CD4-positive, alpha-beta T cell treated with Interleukin-21 for 1 hour (primary cell): ENCODE measurements at regions not wholly inside any gene's neighbourhood (a gene's known extent, or its start where the extent isn't known, plus 50 kb on each side); places are given as distances from the start of the nearest gene placed in this dataset.
A peak's percentile ranks its signal among the peaks of the same experiment; 100 is the strongest.

Experiments
- DNase-seq: peaks from one replicate; pipeline ENCODE4 v3.0.0-alpha.2; 2020

DNA sequence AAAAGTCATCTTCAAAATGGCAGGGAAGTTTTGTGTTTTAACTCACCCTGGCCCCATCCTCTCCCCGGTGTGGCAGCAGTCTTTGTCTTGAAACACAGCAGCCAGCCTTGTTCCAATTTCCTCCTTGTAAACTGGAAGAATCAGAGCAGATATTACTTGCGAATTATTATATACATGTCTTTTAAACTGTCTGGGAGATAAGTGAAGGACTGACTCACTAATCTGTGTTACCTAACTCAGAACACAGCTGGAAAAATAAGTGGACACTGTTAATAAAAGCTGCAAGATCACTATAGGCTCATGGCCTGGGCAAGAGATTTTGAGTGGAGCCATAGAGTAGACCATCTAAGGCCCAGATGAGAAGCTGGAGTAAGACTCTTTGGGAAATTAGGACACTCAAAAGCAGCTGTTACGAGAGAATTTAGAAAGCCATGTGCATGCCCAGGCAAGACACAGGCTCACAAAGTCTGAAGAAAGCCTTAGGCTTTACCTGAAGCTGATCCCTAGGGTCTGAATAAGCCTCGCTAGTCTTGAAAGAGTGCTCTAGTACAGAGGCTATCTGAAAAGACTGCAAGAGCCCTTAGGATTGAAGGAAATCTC is 233.0 kb upstream of the RAB4A start:
- DNase-seq, result no peak

GRCh38 chr1:229040630-229041358 is 230.1 kb upstream of the RAB4A start:
- DNase-seq, result no peak

DNA sequence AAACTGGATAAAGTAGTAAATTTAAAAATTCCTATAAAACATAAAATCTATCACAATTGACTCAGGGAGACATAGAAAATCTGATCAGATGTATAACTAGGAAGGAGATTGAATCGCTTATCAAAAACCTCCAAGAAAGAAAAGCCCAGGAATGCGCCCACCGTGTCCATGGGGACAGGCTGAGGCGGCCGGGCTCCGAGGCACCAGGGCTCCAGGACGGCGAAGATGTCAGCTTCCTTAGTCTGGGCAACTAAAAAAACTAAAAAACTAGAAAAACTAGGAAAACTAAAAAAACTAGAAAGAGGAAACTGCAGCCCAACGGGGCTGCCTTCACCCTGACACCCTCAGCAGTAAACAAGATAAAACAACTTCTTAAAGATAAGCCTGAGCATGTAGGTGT is 229.0 kb upstream of the RAB4A start:
- DNase-seq, result no peak

DNA sequence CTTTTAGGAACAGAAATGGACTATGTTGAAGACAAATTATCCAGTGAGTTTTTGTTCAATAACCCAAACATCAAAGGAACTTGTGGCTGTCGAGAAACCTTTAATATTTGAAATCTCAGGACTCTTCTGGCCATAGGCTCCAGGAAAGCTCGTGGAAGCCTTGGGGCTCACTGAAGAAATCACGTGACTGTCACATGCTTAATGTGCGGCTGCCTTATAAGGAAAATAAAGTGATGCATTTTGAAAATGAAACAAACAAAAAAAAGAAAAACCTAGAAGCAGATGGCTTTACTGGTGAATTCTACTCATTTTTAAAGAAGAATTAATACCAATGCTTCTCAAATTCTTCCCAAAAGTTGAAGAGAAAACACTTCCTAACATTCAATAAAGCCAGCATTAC is 228.4 kb upstream of the RAB4A start:
- no peak for DNase-seq

DNA sequence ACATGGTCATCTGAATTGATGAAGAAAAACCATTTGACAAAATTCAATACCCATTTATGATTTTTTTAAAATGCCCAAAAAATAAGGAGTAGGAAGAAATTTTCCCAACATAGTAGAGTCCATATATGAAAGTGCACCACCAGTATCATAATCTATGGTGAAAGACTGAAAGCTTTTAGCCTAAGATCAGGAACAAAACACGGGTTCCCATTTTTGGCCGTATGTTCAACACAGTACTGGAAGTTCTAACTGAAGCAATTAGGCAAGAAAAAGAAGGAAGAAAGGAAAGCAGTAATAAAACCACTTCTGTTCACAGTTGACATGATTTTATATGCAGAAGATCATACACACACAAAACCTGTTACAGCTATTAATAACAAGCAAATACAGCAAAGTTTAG is 227.8 kb upstream of the RAB4A start:
- no peak for DNase-seq

- no peak for DNase-seq
These were observed 224.6 kb upstream of the RAB4A start for GRCh38 chr1:229046251-229046853.

GRCh38 chr1:229047161-229047839 is 223.6 kb upstream of the RAB4A start:
- no peak for DNase-seq

- no peak for DNase-seq
These were observed 222.9 kb upstream of the RAB4A start for GRCh38 chr1:229047840-229048620.

DNA sequence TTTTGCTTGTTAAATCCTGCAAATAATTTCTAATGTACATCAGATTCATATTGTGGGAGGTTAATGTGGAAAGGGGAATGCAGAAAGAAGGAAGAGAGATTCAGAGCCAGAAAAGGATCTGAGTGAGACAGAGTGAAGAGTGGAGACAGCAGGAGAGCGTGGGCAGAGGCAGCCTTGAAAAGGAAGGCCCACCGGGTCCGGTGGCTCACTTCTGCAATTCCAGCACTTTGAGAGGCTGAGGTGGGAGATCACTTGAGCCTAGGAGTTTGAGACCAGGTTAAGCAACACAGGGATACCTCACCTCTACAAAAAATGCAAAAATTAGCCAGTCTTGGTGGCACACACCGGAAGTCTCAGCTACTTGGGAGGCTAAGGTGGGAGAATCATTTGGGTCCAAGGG is 222.0 kb upstream of the RAB4A start:
- no peak for DNase-seq

DNA sequence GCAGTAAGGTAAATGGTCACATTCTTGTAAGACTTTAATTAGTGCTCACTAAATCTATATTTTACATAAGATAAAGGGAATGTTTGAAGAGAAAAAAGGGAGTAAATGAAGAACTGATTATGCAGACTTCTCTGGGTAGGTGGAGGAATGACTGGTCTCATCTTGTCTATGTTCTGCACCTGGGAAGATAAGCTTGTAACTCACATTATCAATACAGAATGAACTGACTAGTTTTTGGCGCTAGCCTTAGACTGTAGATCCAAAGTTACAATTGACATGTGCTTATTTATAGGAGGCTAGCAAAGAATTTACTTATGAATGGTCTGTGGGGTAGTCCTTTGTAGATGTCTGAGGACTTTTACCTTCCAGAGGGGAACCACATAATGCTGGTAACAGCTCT is 214.9 kb upstream of the RAB4A start:
- DNase-seq, result no peak

DNA sequence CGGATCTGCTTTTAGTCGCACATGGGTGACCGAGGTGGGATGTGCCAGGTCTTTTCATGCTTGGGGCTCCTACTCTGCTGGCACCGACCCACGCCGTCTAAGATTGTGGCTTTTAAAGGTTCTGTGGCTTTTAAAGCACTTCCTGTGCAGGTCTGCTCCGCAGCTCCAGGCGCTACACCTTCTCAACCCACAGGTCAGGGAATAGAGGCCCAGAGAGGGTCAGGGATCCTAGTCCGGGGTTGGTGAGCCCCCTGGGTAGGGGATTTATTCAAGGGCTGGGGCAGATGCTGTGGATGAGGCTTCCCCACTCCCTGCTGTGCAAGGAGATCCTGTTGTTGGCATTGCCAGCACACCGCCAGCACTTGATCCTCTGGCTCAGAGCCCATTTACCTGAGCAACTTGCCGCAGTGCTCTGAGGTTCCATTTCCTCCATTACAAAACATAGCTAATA is 212.8 kb upstream of the RAB4A start:
- DNase-seq, result peak; percentile 39

GRCh38 chr1:229058729-229059128 is 212.2 kb upstream of the RAB4A start:
- no peak for DNase-seq

DNA sequence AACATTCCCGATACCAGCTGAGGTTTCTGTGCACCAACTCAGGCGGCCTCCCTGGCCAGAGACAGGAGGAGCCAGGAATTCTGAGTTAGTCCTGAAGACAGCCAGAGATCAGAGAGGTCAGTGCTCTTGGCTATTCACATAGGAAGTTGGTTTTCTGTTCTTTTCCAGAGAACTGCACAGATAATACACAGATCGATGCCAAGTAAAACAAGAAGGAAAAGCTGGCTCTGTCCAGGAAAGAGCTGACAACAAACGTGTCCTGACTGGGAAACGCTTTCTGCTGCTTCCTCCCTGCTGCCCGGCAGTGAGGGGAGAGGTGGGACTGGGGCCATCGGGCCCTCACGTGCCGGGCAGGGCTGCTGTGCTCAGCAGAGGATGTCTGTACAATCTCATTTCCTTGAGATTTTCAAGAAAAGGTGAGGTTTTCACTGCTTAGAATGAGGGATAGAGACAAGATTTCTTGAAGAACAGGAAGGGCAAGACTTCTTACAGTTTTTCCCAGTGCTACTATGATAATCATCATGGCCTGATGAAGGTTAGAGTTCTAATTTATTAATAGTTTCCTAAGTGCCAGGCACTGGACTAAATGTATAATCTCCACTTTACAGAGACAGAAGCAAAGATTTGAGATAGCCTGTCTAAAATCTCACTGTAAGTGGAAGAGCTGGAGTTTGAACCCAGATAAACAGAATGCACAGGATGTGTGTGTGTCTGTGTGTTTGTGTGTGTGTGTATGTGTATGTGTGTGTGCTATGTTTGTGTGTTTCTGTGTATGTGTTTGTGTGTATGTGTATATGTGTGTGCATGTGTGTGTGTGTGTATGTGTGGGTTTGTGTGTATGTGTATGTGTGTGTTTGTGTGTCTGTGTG is 211.0 kb upstream of the RAB4A start:
- DNase-seq, result no peak

- no peak for DNase-seq
These were observed 208.8 kb upstream of the RAB4A start for GRCh38 chr1:229062135-229062534.

- no peak for DNase-seq
These were observed 207.6 kb upstream of the RAB4A start for GRCh38 chr1:229063154-229063773.

GRCh38 chr1:229064320-229065168 is 206.4 kb upstream of the RAB4A start:
- DNase-seq, result no peak

DNA sequence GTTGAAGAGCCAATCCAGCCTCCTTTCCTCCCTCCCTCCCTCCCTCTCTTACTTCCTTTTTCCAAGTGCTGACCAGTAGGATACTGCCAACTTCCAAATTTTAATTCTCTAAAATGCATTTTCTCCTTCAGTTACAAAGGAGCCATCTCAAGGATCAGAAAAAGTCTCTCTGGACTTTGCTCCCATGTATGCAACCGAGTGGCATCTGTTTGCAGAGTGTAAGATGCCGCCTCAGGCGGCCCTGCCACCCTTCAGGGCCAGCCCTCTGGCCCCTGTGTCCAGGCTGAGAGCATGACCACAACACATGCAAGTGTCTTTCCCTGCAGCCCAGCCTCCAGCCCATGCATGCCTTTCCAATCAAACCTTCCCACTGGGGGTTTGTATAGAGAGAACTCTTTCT is 205.3 kb upstream of the RAB4A start:
- DNase-seq, result no peak

DNA sequence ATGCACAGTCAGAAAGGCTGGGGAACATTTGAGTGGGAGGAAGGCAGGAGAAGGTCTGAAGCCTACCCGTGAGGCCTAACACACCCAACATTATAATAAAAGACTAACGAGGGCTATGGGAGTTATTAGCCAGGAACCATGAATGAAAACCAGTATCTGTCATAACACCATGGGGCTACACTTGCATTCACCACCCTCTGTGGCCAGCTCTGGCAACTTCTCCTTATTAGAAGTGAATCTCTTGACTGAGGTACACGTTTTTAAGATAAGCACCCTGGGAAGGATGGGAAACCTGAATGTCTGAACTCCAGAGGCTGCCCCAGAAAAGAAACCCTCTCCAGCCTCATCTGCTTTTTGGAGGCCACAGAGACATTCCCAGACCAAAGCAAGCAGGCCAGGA is 204.3 kb upstream of the RAB4A start:
- DNase-seq, result no peak

DNA sequence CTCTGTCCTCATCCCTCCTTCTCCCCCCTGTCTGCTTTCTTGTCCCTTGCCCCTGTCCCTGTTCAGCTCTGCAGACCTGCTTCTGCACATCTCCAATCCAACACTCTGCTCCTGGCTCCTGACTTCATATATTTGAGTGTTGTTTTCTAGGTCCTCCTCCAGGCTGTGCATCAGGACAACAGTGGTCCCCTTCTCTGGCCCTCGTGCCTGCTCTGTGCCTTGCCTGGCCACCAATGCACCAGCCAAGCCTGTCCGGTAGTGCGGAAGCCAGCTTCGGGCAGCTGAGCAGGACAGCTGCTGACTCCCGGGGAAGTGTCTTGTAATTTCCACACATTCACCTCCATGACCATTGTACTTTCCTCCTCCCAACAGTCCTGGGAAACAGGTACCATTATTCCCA is 203.4 kb upstream of the RAB4A start:
- no peak for DNase-seq

DNA sequence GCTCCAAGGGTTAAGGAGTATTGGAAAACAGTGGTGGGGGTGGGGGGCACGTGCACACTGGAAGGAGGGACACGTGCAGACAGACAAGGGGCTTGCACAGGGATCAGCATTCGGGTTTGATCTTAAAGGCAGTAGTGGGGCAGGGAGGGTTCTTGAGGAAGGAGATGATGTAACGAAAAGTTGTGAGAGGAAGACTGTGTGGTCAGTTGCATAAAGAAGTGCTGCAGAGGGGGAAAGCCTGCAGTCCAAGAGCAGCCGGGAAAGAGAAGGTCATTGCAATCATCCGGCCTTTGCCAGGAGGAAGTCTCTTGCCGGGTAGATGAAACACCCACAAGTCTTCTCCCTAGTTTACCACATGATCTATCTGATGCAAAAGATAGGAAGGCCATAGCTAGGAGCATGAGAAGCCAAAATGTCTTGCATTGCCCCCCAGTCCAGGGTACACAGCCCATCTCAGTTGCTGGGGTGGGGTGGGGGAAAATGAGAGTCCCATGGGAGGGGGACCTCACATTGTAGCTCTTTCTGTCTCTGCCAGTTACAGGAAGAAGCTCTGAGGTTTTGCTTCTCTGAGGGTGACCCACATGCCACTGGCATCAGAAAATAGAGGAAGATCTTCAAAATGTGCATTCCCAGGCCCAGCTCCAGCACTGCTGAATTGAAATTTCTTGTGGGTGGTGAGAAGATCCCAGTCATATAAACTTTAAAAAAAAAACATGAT is 202.5 kb upstream of the RAB4A start:
- peak; percentile 7 for DNase-seq
